ENCODE measurements at regions not wholly inside any gene's neighbourhood (a gene's known extent, or its start where the extent isn't known, plus 50 kb on each side); places are given as distances from the start of the nearest gene placed in this dataset.

DNA sequence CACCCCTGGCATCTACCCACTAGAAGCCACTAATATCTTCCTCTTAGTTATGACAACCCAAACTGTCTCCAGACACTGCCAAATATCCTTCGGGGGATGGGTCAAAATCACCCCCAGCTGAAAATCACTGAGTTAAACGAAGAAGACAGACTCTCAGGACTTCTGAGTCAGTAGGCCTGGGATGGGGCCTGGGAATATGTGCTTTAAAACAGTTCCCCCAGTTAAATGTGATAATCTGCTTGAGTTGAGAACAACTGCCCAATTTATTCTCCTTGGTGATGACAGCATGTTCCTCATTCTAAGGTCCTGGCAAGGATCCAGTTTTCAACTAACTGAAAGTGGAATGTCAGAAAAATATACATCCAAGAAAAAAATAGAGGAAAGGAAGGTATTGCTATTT is 52.4 kb downstream of the CBLL2 start:
- WGBS, 2 donors: 54 to 80% methylated on average over 1 to 2 of the region's 2 CpGs
- no peaks in the 10 kb centered on the region for H3K36me3 ChIP-seq
- no peaks in the 10 kb centered on the region for H3K4me1 ChIP-seq
- no peaks in the 10 kb centered on the region for H3K9me3 ChIP-seq
- DNase-seq (no peak), ATAC-seq (ENCODE audit: low FRiP score in 2 of 2) (no peak)
- H3K4me3 ChIP-seq: no peak overlapping the region
- H3K27ac ChIP-seq: no peak overlapping the region
- no peaks in the 10 kb centered on the region for H3K27me3 ChIP-seq
- TF ChIP-seq POLR2A (IDR thresholded peaks at IDR 0.05) (no peak), EP300 (IDR thresholded peaks at IDR 0.05) (no peak), POLR2AphosphoS5 (IDR thresholded peaks at IDR 0.05) (no peak)
- TF ChIP-seq, protein P1, sequence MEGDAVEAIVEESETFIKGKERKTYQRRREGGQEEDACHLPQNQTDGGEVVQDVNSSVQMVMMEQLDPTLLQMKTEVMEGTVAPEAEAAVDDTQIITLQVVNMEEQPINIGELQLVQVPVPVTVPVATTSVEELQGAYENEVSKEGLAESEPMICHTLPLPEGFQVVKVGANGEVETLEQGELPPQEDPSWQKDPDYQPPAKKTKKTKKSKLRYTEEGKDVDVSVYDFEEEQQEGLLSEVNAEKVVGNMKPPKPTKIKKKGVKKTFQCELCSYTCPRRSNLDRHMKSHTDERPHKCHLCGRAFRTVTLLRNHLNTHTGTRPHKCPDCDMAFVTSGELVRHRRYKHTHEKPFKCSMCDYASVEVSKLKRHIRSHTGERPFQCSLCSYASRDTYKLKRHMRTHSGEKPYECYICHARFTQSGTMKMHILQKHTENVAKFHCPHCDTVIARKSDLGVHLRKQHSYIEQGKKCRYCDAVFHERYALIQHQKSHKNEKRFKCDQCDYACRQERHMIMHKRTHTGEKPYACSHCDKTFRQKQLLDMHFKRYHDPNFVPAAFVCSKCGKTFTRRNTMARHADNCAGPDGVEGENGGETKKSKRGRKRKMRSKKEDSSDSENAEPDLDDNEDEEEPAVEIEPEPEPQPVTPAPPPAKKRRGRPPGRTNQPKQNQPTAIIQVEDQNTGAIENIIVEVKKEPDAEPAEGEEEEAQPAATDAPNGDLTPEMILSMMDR (IDR thresholded peaks at IDR 0.05): no peak

GRCh38 chrX:22329783-22330182 is 57.1 kb downstream of the CBLL2 start:
- Histone ChIP-seq H3K27ac (no peak overlapping the region), H3K9me3 (no peaks in the 10 kb centered on the region), H3K27me3 (no peaks in the 10 kb centered on the region), H3K4me3 (no peak overlapping the region), H3K36me3 (no peaks in the 10 kb centered on the region), H3K4me1 (no peaks in the 10 kb centered on the region)
- WGBS, 2 donors: 52 to 54% methylated on average over 2 of the region's 2 CpGs
- no peak for ATAC-seq (ENCODE audit: low FRiP score in 2 of 2)
- no peak for DNase-seq
- TF ChIP-seq EP300 (IDR thresholded peaks at IDR 0.05) (no peak), POLR2A (IDR thresholded peaks at IDR 0.05) (no peak), POLR2AphosphoS5 (IDR thresholded peaks at IDR 0.05) (no peak)
- TF ChIP-seq, protein P1 (IDR thresholded peaks at IDR 0.05): no peak

GRCh38 chrX:22338740-22339139 is 66.0 kb downstream of the CBLL2 start:
- Histone ChIP-seq H3K36me3 (no peaks in the 10 kb centered on the region), H3K4me1 (no peaks in the 10 kb centered on the region), H3K27ac (no peak overlapping the region), H3K4me3 (no peak overlapping the region), H3K9me3 (no peaks in the 10 kb centered on the region), H3K27me3 (no peaks in the 10 kb centered on the region)
- no peak for ATAC-seq (ENCODE audit: low FRiP score in 2 of 2)
- DNase-seq: no peak
- 33 to 44% methylated on average over 1 of the region's 1 CpG for WGBS, 2 donors
- TF ChIP-seq EP300 (IDR thresholded peaks at IDR 0.05) (no peak), POLR2A (IDR thresholded peaks at IDR 0.05) (no peak), POLR2AphosphoS5 (IDR thresholded peaks at IDR 0.05) (no peak)
- TF ChIP-seq, protein P1 (IDR thresholded peaks at IDR 0.05): no peak

GRCh38 chrX:22339459-22339858 is 66.7 kb downstream of the CBLL2 start:
- TF ChIP-seq POLR2A (IDR thresholded peaks at IDR 0.05) (no peak), POLR2AphosphoS5 (IDR thresholded peaks at IDR 0.05) (no peak), EP300 (IDR thresholded peaks at IDR 0.05) (no peak)
- TF ChIP-seq, protein P1 (IDR thresholded peaks at IDR 0.05): no peak
- no peak for DNase-seq
- Histone ChIP-seq H3K4me3 (no peak overlapping the region), H3K27ac (no peak overlapping the region), H3K4me1 (no peaks in the 10 kb centered on the region), H3K9me3 (no peaks in the 10 kb centered on the region), H3K27me3 (no peaks in the 10 kb centered on the region), H3K36me3 (no peaks in the 10 kb centered on the region)
- 24 to 67% methylated on average over 1 of the region's 1 CpG for WGBS, 2 donors
- ATAC-seq (ENCODE audit: low FRiP score in 2 of 2): no peak

GRCh38 chrX:22340022-22340616 is 67.4 kb downstream of the CBLL2 start:
- no peak for DNase-seq
- 83 to 88% methylated on average over 2 to 5 of the region's 5 CpGs for WGBS, 2 donors
- no peak for TF ChIP-seq POLR2A (IDR thresholded peaks at IDR 0.05)
- TF ChIP-seq EP300 (IDR thresholded peaks at IDR 0.05): no peak
- TF ChIP-seq, protein P1 (IDR thresholded peaks at IDR 0.05): no peak
- no peak for TF ChIP-seq POLR2AphosphoS5 (IDR thresholded peaks at IDR 0.05)
- Histone ChIP-seq H3K4me1 (no peaks in the 10 kb centered on the region), H3K4me3 (no peak overlapping the region), H3K9me3 (no peaks in the 10 kb centered on the region), H3K36me3 (no peaks in the 10 kb centered on the region), H3K27ac (no peak overlapping the region), H3K27me3 (no peaks in the 10 kb centered on the region)
- ATAC-seq (ENCODE audit: low FRiP score in 2 of 2): no peak
